Inflammatory macrophage treated with lipopolysaccharide for 1 hour (primary cell): ENCODE measurements at regions not wholly inside any gene's neighbourhood (a gene's known extent, or its start where the extent isn't known, plus 50 kb on each side); places are given as distances from the start of the nearest gene placed in this dataset.
"Not testable (repeated sequence)": the region's sequence is repeated elsewhere in the genome, so short reads cannot be mapped to it uniquely, and the experiment has no call there.

Experiments
- DNase-seq, 2 donors: peaks; one replicate each; pipeline ENCODE4 v3.0.0-alpha.2; 2020 to 2022

GRCh38 chr6:147991961-147992360, 350.7 kb upstream of the SASH1 start:
- DNase-seq = no peak

GRCh38 chr6:147999001-147999540, 343.6 kb upstream of the SASH1 start:
- DNase-seq = no peak

- DNase-seq = no peak
These were observed 340.6 kb upstream of the SASH1 start for GRCh38 chr6:148001844-148002642.

- DNase-seq = no peak
These were observed 338.0 kb upstream of the SASH1 start for GRCh38 chr6:148004651-148005050.

- DNase-seq = no peak
These were observed 336.8 kb upstream of the SASH1 start for GRCh38 chr6:148005806-148006205.

- not testable (repeated sequence) for DNase-seq
These were observed 332.1 kb upstream of the SASH1 start for GRCh38 chr6:148010516-148010915.

- DNase-seq = no peak
These were observed 326.6 kb upstream of the SASH1 start for GRCh38 chr6:148016013-148016412.

GRCh38 chr6:148021165-148021564, 321.5 kb upstream of the SASH1 start:
- no peak for DNase-seq

- no peak for DNase-seq
These were observed 320.9 kb upstream of the SASH1 start for GRCh38 chr6:148021699-148022098.

GRCh38 chr6:148022279-148022678, 320.4 kb upstream of the SASH1 start:
- not testable (repeated sequence) for DNase-seq

GRCh38 chr6:148027201-148027600, 315.4 kb upstream of the SASH1 start:
- DNase-seq = no peak

- DNase-seq = no peak
These were observed 306.7 kb upstream of the SASH1 start for GRCh38 chr6:148035806-148036390.

- no peak for DNase-seq
These were observed 305.1 kb upstream of the SASH1 start for GRCh38 chr6:148037496-148037895.

- no peak for DNase-seq
These were observed 301.1 kb upstream of the SASH1 start for GRCh38 chr6:148041546-148041945.

GRCh38 chr6:148042536-148042935, 300.1 kb upstream of the SASH1 start:
- no peak for DNase-seq

GRCh38 chr6:148044261-148044751, 298.3 kb upstream of the SASH1 start:
- no peak for DNase-seq

- DNase-seq = no peak
These were observed 297.7 kb upstream of the SASH1 start for GRCh38 chr6:148044921-148045320.

- DNase-seq = no peak
These were observed 289.4 kb upstream of the SASH1 start for GRCh38 chr6:148053209-148053608.

GRCh38 chr6:148053796-148054195, 288.8 kb upstream of the SASH1 start:
- DNase-seq = no peak

GRCh38 chr6:148054219-148054618, 288.4 kb upstream of the SASH1 start:
- DNase-seq = no peak

- DNase-seq = no peak
These were observed 287.2 kb upstream of the SASH1 start for GRCh38 chr6:148055419-148055818.

GRCh38 chr6:148059869-148060268, 282.8 kb upstream of the SASH1 start:
- no peak for DNase-seq

GRCh38 chr6:148064406-148065134, 278.1 kb upstream of the SASH1 start:
- no peak for DNase-seq
